Thoracic aorta (tissue), 2 donors: ENCODE measurements at regions not wholly inside any gene's neighbourhood (a gene's known extent, or its start where the extent isn't known, plus 50 kb on each side); places are given as distances from the start of the nearest gene placed in this dataset.

Experiments
- ATAC-seq: fragments of 150-250 bp; one replicate; pipeline ENCODE4 v1.8.0; 2017; ENCODE audit warnings: low read depth; ENCODE audit not compliant: insufficient number of reproducible peaks, low FRiP score
- DNase-seq: peaks from one replicate; pipeline ENCODE4 v3.0.0-alpha.2; 2020; ENCODE audit warnings: low spot score
- H3K27ac ChIP-seq, 2 donors: fragments of 200-600 bp; sonication (generic); 1 replicate in 1 of 2; 2 replicates in 1 of 2; pipeline ENCODE4 v1.5.1; 2016; ENCODE audit warnings: mild to moderate bottlenecking in 2 of 2, moderate library complexity in 2 of 2
- H3K27me3 ChIP-seq: fragments of 200-600 bp; sonication (generic); replicated peaks from 2 replicates; pipeline ENCODE4 v1.6.0; 2016; ENCODE audit warnings: mild to moderate bottlenecking; ENCODE audit not compliant: insufficient read depth
- H3K36me3 ChIP-seq: fragments of 200-600 bp; sonication (generic); one replicate; pipeline ENCODE4 v1.5.1; 2016
- H3K4me1 ChIP-seq, 2 donors: fragments of 200-600 bp; sonication (generic); 1 replicate in 1 of 2; 2 replicates in 1 of 2; pipeline versions ENCODE4 v1.5.1 to v1.6.0; 2016; ENCODE audit warnings: low read depth in 2 of 2, mild to moderate bottlenecking in 1 of 2; ENCODE audit not compliant: control insufficient read depth in 1 of 2
- H3K4me3 ChIP-seq: fragments of 200-600 bp; sonication (generic); 2 replicates; pipeline ENCODE4 v1.5.1; 2016; ENCODE audit warnings: mild to moderate bottlenecking
- H3K9me3 ChIP-seq: fragments of 200-600 bp; sonication (generic); 2 replicates; pipeline ENCODE4 v1.5.1; 2016
- TF ChIP-seq, protein P1 (sequence below): fragments of 200-600 bp; sonication (generic); IDR thresholded peaks from one replicate; pipeline ENCODE4 v1.5.1; 2019; ENCODE audit warnings: antibody characterized with exemption

GRCh38 chr18:10140461-10141282 lies 226.9 kb downstream of the VAPA start:
- Histone ChIP-seq H3K4me3 (no peak overlapping the region), H3K4me1 (peaks cover 13 to 33% of the 10 kb centered on the region in 2 donors), H3K27ac (no peak overlapping the region), H3K9me3 (no peaks in the 10 kb centered on the region), H3K27me3 (no peaks in the 10 kb centered on the region), H3K36me3 (no peaks in the 10 kb centered on the region)
- ATAC-seq (no peak), DNase-seq (no peak)
- TF ChIP-seq, protein P1, sequence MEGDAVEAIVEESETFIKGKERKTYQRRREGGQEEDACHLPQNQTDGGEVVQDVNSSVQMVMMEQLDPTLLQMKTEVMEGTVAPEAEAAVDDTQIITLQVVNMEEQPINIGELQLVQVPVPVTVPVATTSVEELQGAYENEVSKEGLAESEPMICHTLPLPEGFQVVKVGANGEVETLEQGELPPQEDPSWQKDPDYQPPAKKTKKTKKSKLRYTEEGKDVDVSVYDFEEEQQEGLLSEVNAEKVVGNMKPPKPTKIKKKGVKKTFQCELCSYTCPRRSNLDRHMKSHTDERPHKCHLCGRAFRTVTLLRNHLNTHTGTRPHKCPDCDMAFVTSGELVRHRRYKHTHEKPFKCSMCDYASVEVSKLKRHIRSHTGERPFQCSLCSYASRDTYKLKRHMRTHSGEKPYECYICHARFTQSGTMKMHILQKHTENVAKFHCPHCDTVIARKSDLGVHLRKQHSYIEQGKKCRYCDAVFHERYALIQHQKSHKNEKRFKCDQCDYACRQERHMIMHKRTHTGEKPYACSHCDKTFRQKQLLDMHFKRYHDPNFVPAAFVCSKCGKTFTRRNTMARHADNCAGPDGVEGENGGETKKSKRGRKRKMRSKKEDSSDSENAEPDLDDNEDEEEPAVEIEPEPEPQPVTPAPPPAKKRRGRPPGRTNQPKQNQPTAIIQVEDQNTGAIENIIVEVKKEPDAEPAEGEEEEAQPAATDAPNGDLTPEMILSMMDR: no peak

- Histone ChIP-seq H3K27me3 (no peaks in the 10 kb centered on the region), H3K4me1 (peaks cover 13 to 33% of the 10 kb centered on the region in 2 donors), H3K9me3 (no peaks in the 10 kb centered on the region), H3K4me3 (no peak overlapping the region), H3K27ac (peak overlapping the region in 1 of 2 donors; percentile 55), H3K36me3 (no peaks in the 10 kb centered on the region)
- ATAC-seq: no peak
- TF ChIP-seq, protein P1: no peak
- DNase-seq: no peak
These were observed 227.7 kb downstream of the VAPA start for GRCh38 chr18:10141559-10141958.

GRCh38 chr18:10142056-10142455 lies 228.2 kb downstream of the VAPA start:
- Histone ChIP-seq H3K36me3 (no peaks in the 10 kb centered on the region), H3K27ac (peak overlapping the region; percentile 4 to 55), H3K27me3 (no peaks in the 10 kb centered on the region), H3K4me3 (peak overlapping the region; percentile 54), H3K9me3 (no peaks in the 10 kb centered on the region), H3K4me1 (peaks cover 13 to 33% of the 10 kb centered on the region in 2 donors)
- ATAC-seq: no peak
- DNase-seq: no peak
- TF ChIP-seq, protein P1: no peak

DNA sequence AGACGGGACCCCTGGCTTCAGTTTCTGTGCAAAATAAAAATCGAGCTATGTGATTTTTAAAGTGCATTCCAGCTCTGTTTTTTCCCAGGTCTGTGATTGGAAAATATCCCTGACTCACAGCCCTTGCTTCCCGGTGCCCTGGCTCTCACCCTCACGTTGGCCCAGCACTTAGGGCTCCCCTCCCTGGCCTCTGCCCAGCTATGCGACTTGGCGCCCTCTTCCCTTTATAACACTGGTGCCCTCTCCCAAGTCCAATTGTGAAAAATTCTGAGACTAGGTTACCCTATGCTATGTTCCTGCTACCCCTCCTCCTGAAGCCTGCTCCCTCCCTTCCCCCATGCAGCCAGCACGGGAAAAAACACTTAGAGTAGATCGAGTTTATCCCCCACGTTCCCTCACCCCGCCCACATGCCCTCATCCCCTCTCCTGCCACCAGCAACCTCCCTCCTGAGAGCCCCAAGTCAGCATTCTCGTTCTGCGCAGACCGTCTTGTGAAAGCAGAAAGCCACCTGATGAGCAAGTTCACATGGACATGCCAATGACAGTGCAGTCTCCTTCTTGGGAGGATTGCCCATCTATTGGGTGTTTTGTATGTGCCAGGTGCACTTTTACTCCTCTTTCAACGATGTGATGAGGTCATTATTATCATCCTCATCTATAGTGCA lies 228.8 kb downstream of the VAPA start:
- TF ChIP-seq, protein P1: no peak
- no peak for DNase-seq
- Histone ChIP-seq H3K4me1 (peaks cover 13 to 33% of the 10 kb centered on the region in 2 donors), H3K27me3 (no peaks in the 10 kb centered on the region), H3K27ac (peak overlapping the region in 1 of 2 donors; percentile 4), H3K9me3 (no peaks in the 10 kb centered on the region), H3K36me3 (no peaks in the 10 kb centered on the region), H3K4me3 (peak overlapping the region; percentile 54)
- ATAC-seq: peak; percentile 55

GRCh38 chr18:10143596-10143995 lies 229.8 kb downstream of the VAPA start:
- H3K27me3 ChIP-seq: no peaks in the 10 kb centered on the region
- H3K4me1 ChIP-seq: peaks cover 13 to 33% of the 10 kb centered on the region in 2 donors
- H3K36me3 ChIP-seq: no peaks in the 10 kb centered on the region
- H3K4me3 ChIP-seq: no peak overlapping the region
- no peak overlapping the region for H3K27ac ChIP-seq
- H3K9me3 ChIP-seq: no peaks in the 10 kb centered on the region
- ATAC-seq (no peak), DNase-seq (no peak)
- TF ChIP-seq, protein P1: no peak
